K562 (cell line): ENCODE measurements at regions not wholly inside any gene's neighbourhood (a gene's known extent, or its start where the extent isn't known, plus 50 kb on each side); places are given as distances from the start of the nearest gene placed in this dataset.

Experiments used
- ATAC-seq: fragments of 200-7000 bp; cut with Tn5 transposase; 3 replicates; pipeline ENCODE4 v1.9.1; 2020; ENCODE audit warnings: moderate library complexity
- BruUV-seq: library from RNA; stranded (reverse); fragments of 400-500 nt; replicated peaks from 2 replicates; lab custom pipeline; 2021; lab: Mats Ljungman, UMichigan
- CTCF ChIA-PET: fragments of 300-600 bp; formaldehyde crosslinking; extraction: SDS; loops from one replicate; lab custom pipeline; 2021; ENCODE audit warnings: low intra/inter-chr PET ratio; lab: Yijun Ruan, JAX
- POLR2A ChIA-PET: fragments of 300-600, 350-650 bp; sonication (Branson Sonifier 250); formaldehyde crosslinking; extraction: SDS; loops from one replicate; lab custom pipeline; 2021; ENCODE audit warnings: antibody characterized with exemption, inconsistent platforms; lab: Yijun Ruan, JAX
- DNase-seq, 4 experiments: peaks; one replicate each; pipeline versions ENCODE4 v3.0.0 to v3.0.0-alpha.2; 2011 to 2018; ENCODE audit warnings: low spot score in 3 of 4, mixed read lengths in 3 of 4; ENCODE audit errors: extremely low read depth in 1 of 4
- FAIRE-seq: peaks from 2 replicates; lab custom pipeline; 2011; peaks lifted over from hg19 to GRCh38; lab: Jason Lieb, UNC
- H2AFZ ChIP-seq: 2 replicates; pipeline ENCODE4 v1.6.0; 2011; ENCODE audit warnings: low read depth, low read length, control low read depth, inconsistent platforms
- H3K27ac ChIP-seq: fragments of 200-600 bp; 3 replicates; pipeline ENCODE4 v1.8.0; 2011; ENCODE audit warnings: low read depth, mild to moderate bottlenecking, control low read depth, inconsistent platforms, low read length, moderate library complexity, mixed read lengths; ENCODE audit errors: extremely low read depth
- H3K27me3 ChIP-seq, 2 experiments: fragments of 300-600 bp in 1 of 2; 2 replicates in 1 of 2; 3 replicates in 1 of 2; pipeline versions ENCODE4 v1.6.0 to v1.8.0; 2011; ENCODE audit warnings: inconsistent platforms in 2 of 2, low read length in 2 of 2, mild to moderate bottlenecking in 1 of 2, mixed read lengths in 1 of 2, moderate library complexity in 1 of 2; ENCODE audit not compliant: control insufficient read depth in 2 of 2, insufficient read depth in 2 of 2
- H3K36me3 ChIP-seq: fragments of 300-600 bp; 3 replicates; pipeline ENCODE4 v1.8.0; 2011; ENCODE audit warnings: mild to moderate bottlenecking, low read length, inconsistent platforms; ENCODE audit not compliant: control insufficient read depth, insufficient read depth
- H3K4me1 ChIP-seq, 2 experiments: fragments of 200-600 bp in 1 of 2; replicated peaks in 1 of 2; 2 replicates in 1 of 2; 3 replicates in 1 of 2; pipeline versions ENCODE4 v1.5.1 to v1.8.0; 2011; ENCODE audit warnings: inconsistent platforms in 2 of 2, low read length in 2 of 2, mild to moderate bottlenecking in 1 of 2, mixed read lengths in 1 of 2, moderate library complexity in 1 of 2; ENCODE audit not compliant: control insufficient read depth in 2 of 2, insufficient read depth in 2 of 2
- H3K4me2 ChIP-seq: 2 replicates; pipeline ENCODE4 v1.6.1; 2011; ENCODE audit warnings: low read length, control low read depth, inconsistent platforms, mixed read lengths; ENCODE audit not compliant: insufficient read depth
- H3K4me3 ChIP-seq: fragments of 200-600 bp; sonication (generic), shearing (Covaris generic); 2 replicates; pipeline ENCODE4 v1.5.1; 2016; ENCODE audit warnings: control low read depth, inconsistent platforms
- H3K79me2 ChIP-seq: fragments of 200-600 bp; 3 replicates; pipeline ENCODE4 v1.8.0; 2011; ENCODE audit warnings: low read length, inconsistent platforms; ENCODE audit not compliant: control insufficient read depth, insufficient read depth
- H3K9ac ChIP-seq, 2 experiments: 2 replicates each; pipeline versions ENCODE4 v1.6.0 to v1.6.1; 2011; ENCODE audit warnings: low read depth in 2 of 2, low read length in 2 of 2, control low read depth in 1 of 2, inconsistent platforms in 1 of 2, mild to moderate bottlenecking in 1 of 2, mixed read lengths in 1 of 2; ENCODE audit not compliant: insufficient read depth in 1 of 2
- H3K9me1 ChIP-seq: one replicate; pipeline ENCODE4 v1.6.0; 2011; ENCODE audit warnings: inconsistent platforms, mild to moderate bottlenecking, low read length, moderate library complexity; ENCODE audit not compliant: control insufficient read depth, insufficient read depth
- H3K9me3 ChIP-seq: replicated peaks from 2 replicates; pipeline ENCODE4 v1.5.1; 2011; ENCODE audit warnings: low read depth, low read length, inconsistent platforms; ENCODE audit not compliant: control insufficient read depth, insufficient read depth
- H4K20me1 ChIP-seq: replicated peaks from 2 replicates; pipeline ENCODE4 v1.6.1; 2011; ENCODE audit warnings: low read length, inconsistent platforms, mixed read lengths; ENCODE audit not compliant: control insufficient read depth, insufficient read depth
- HOXB6 ChIP-seq: fragments of 250-450 bp; sonication (Bioruptor Pico); IDR thresholded peaks from 2 replicates; pipeline ENCODE4 v1.5.1; 2022; ENCODE audit warnings: mild to moderate bottlenecking, borderline replicate concordance
- NRF1 ChIP-seq, 2 experiments: fragments of 450-650 bp; IDR thresholded peaks in 1 of 2; conservative IDR thresholded peaks in 1 of 2; 2 replicates each; pipeline ENCODE4 v1.6.1; 2014; ENCODE audit warnings: mild to moderate bottlenecking in 2 of 2
- PCBP1 ChIP-seq: fragments of 200-400 bp; formaldehyde crosslinking; IDR thresholded peaks from 2 replicates; pipeline ENCODE4 v1.6.1; 2018; ENCODE audit warnings: mild to moderate bottlenecking, low read depth, low read length; ENCODE audit not compliant: poor library complexity, severe bottlenecking
- RBFOX2 ChIP-seq: fragments of 200-400 bp; formaldehyde crosslinking; IDR thresholded peaks from 2 replicates; pipeline ENCODE4 v1.6.1; 2017; ENCODE audit warnings: low read depth, mild to moderate bottlenecking, low read length, moderate library complexity
- THRAP3 ChIP-seq: fragments of 450-650 bp; IDR thresholded peaks from 2 replicates; pipeline ENCODE4 v1.6.1; 2016; ENCODE audit warnings: mild to moderate bottlenecking, inconsistent platforms, borderline replicate concordance
- ZNF175 ChIP-seq: fragments of 200-800 bp; sonication (Bioruptor generic); IDR thresholded peaks from 2 replicates; pipeline ENCODE4 v1.6.1; 2016; ENCODE audit warnings: low read depth, mild to moderate bottlenecking, missing genetic modification characterization, missing compliant biosample characterization
- ZNF354B ChIP-seq: fragments of 250-450 bp; sonication (Bioruptor Pico); IDR thresholded peaks from 2 replicates; pipeline ENCODE4 v1.4.0; 2020
- ZNF41 ChIP-seq: fragments of 250-450 bp; sonication (Bioruptor Pico); conservative IDR thresholded peaks from 2 replicates; pipeline ENCODE4 v1.4.0; 2020; ENCODE audit warnings: mild to moderate bottlenecking
- WGBS: fragments of 100-300 bp; shearing (Covaris generic); methylation state at CpG from one replicate; pipeline ENCODE4 v1.1.6; 2016; ENCODE audit warnings: low coverage, mixed read lengths; ENCODE audit not compliant: insufficient coverage; ENCODE audit errors: missing lambda C conversion rate; 5-methylcytosine and 5-hydroxymethylcytosine counted together
- in situ Hi-C: fragments of 300-500 bp; cut with MboI; formaldehyde crosslinking; loops from 4 replicates; pipeline ENCODE4 v1.15.0; 2018; ENCODE audit warnings: inconsistent platforms, mixed read lengths
- intact Hi-C: fragments of 100-400 bp; cut with micrococcal nuclease; formaldehyde crosslinking; loops from 2 replicates; pipeline ENCODE4 v1.14.2; 2022
- TF ChIP-seq, protein P1 (sequence below): fragments of 250-450 bp; sonication (Bioruptor Pico); IDR thresholded peaks from 2 replicates; pipeline ENCODE4 v1.6.1; 2021; ENCODE audit warnings: mild to moderate bottlenecking

DNA sequence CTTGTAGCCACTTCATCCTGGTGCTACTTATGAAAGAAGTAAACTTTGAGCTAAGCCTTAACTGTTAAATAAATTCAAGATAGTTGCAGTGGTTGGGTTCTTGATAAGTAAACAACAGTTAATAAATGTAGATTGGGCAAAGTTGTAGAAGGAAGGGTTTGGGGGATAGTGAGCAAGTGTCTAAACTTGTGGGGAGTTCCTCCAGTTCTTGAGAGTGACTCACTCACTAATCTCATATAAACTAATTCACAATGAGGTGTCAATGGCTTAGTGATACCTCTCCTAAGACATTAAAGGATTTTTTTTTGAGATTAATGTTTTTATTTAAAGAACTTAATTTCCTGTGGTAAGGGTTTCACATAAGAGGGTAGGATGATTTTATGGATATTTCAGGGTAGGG lies 507.4 kb downstream of the BMP2 start (continued):
- TF ChIP-seq, protein P1, sequence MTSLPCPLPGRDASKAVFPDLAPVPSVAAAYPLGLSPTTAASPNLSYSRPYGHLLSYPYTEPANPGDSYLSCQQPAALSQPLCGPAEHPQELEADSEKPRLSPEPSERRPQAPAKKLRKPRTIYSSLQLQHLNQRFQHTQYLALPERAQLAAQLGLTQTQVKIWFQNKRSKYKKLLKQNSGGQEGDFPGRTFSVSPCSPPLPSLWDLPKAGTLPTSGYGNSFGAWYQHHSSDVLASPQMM (CRISPR knock-in tag) = no peak
- no peak for TF ChIP-seq ZNF175 (CRISPR knock-in tag)
- TF ChIP-seq ZNF354B (CRISPR knock-in tag) = no peak
- TF ChIP-seq THRAP3 = no peak
- no peak for TF ChIP-seq PCBP1
- TF ChIP-seq NRF1 (conservative IDR thresholded peaks at IDR 0.05 in 1 of 2, IDR thresholded peaks at IDR 0.05 in 1 of 2) = no peak
- TF ChIP-seq HOXB6 (CRISPR knock-in tag) = no peak
- no peak for TF ChIP-seq RBFOX2

DNA sequence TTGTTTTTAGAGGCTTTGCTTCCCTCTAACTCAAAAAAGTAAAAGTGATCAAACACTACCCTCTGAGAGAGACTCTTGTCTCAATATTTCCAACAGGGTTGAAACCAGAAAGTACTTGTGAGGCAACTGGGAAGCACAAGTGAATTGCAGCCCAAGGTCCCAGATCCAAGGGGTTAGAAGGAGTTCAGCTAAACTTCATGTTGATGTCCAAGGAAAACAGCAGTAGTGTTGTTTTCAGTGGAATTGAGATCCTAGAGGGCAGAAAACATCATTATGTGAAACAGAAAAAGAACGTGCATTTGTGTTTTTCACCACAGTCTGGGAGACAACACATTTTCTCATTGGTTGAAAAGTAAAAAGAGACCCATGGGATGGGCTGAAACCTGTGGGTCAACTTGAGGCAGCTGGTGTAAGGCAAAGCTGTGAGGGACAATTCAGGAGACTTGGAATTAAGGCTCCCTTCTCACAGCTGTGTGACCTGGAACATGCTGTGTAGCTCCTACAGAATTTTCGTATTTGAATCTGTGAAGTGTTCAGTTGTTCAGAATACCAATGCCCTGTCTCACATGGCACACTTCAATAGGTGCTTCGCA lies 508.3 kb downstream of the BMP2 start:
- intact Hi-C loops = no loop called here
- FAIRE-seq = no peak
- CTCF ChIA-PET = no interaction called here
- H3K4me2 ChIP-seq = no peak overlapping the region
- POLR2A ChIA-PET = no interaction called here
- H3K9ac ChIP-seq = no peak overlapping the region
- no peaks in the 10 kb centered on the region for H3K9me1 ChIP-seq
- no peak for DNase-seq
- no peak for TF ChIP-seq ZNF41 (CRISPR knock-in tag)
- in situ Hi-C loops = no loop called here
- no peak for ATAC-seq
- H3K4me1 ChIP-seq = no peaks in the 10 kb centered on the region
- H4K20me1 ChIP-seq = no peaks in the 10 kb centered on the region
- H3K4me3 ChIP-seq = no peak overlapping the region
- H3K27ac ChIP-seq = no peak overlapping the region
- no peak overlapping the region for H2AFZ ChIP-seq
- no peaks in the 10 kb centered on the region for H3K79me2 ChIP-seq
- no peaks in the 10 kb centered on the region for H3K9me3 ChIP-seq
- no peaks in the 10 kb centered on the region for H3K27me3 ChIP-seq
- no peaks in the 10 kb centered on the region for H3K36me3 ChIP-seq
- BruUV-seq = no TSS peak
- WGBS = 0% methylated on average over 3 of the region's 3 CpGs
